ENCODE measurements at regions not wholly inside any gene's neighbourhood (a gene's known extent, or its start where the extent isn't known, plus 50 kb on each side); places are given as distances from the start of the nearest gene placed in this dataset.

GRCh38 chr12:127161466-127161865 is 1105.5 kb upstream of the TMEM132C start:
- TF ChIP-seq CTCF (IDR thresholded peaks at IDR 0.05; ENCODE audit: insufficient read depth, low read length, poor library complexity, severe bottlenecking): no peak
- TF ChIP-seq EZH2phosphoT487 (conservative IDR thresholded peaks at IDR 0.05; ENCODE audit: low read length): no peak
